NCI-H1417 treated with DMSO at 0.1 percent for 48 hours (cell line): ENCODE measurements at regions not wholly inside any gene's neighbourhood (a gene's known extent, or its start where the extent isn't known, plus 50 kb on each side); places are given as distances from the start of the nearest gene placed in this dataset.
A peak's percentile ranks its signal among the peaks of the same experiment; 100 is the strongest.
"Not testable (repeated sequence)": the region's sequence is repeated elsewhere in the genome, so short reads cannot be mapped to it uniquely, and the experiment has no call there.

Experiments used
- DNase-seq: peaks from one replicate; lab custom pipeline; 2025; lab: John Stamatoyannopoulos, UW

DNA sequence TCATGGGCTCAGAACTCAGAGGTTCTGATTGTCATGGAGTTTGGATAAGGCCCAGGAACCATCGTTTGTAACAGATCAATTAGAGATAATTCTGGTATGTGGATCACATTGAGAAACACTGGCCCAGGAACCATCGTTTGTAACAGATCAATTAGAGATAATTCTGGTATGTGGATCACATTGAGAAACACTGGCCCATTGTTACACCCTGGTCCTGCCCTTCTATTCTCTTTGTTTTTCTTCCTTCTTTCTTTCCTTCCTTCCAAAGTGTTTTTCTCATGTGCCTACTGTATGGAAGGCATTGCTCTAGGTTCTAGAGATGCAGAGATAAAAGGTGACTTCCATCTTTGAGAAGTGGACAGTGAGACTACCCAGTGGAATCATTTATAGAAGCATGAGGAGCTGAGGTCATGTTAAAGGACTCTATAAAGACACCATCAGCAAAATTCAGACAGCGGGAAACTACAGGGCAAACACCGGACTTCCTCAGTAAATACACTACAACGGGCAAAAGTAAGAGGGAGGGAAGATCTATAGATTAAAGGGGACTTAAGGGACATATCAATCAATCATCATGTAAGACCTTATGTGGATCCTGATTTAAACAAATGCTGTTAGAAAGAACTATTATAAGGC lies 153.8 kb downstream of the UNC5CL start:
- no peak for DNase-seq

DNA sequence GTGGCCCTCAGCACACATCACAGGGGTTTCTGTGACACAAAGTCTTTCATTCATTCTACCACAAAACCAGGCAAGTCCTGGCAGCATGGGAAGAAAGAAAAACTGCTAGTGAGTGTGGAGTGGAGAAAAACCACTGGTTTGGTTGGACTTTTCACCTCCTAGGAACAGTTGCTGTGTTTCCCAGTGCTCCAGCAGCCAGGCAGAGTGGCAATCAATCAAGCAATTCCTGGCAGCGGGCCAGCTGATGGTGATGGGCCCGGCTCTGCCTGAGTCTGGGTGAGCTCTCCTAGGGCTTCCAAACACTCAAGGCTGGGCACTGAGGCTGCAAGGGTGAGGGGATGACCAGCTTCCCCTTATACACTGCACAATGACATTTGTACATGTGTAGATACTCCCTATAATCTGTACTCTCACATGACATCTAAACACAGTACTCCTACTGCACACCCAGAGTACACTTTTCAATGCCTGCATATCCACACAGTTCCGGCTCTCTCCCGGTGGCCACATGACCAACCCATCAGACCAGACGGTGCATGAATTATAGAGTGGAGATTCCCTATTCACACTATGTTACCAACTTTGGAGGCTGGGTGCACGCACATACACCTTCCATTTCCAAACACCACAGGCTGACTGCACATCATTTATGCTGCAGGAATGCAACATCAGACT lies 156.6 kb downstream of the UNC5CL start:
- DNase-seq = peak; percentile 42

GRCh38 chr6:40881501-40881900 lies 157.5 kb downstream of the UNC5CL start:
- DNase-seq = no peak

DNA sequence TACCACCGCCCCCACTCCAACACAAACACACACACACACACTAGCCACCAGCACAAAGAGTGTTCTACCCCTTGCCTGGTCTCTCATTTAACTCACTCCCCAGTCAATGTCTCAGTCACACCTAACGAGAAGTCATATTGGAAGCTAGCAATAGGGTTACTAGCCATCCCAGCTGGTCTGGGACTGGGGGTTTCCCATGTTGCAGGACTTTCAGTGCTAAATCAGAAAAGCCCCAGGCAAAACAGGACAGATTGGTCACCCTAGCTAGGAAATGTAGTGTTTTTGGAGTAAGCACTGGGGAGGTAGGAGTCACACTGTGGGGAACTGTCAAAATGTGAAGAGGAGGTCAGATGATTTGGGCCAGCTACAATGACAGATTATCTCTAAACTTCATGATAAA lies 158.1 kb downstream of the UNC5CL start:
- no peak for DNase-seq

- no peak for DNase-seq
Measured at GRCh38 chr6:40879169-40879568, 159.9 kb downstream of the UNC5CL start.

- no peak for DNase-seq
Measured at GRCh38 chr6:40877362-40877761, 161.7 kb downstream of the UNC5CL start.

DNA sequence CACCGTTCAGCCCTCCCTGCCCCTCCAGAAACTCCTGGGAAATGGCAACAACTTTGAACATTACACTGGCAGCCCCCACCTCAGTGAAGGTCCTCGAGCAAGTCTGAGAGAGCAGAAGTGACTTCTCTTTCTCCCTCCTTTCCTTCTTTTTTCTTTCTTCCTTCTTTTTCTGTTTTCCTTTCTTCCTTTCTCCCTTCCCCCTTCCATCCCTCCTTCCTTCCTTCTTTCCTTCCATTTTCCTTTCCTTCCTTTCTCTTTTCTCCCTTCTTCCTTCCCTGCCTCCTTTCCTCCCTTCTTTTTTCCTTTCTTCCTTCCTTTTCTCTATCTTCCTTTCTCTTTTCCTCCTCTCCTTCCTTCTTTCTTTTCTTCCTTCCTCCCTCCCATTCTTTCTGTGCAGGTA lies 162.7 kb downstream of the UNC5CL start:
- DNase-seq = no peak

GRCh38 chr6:40874495-40874894 lies 164.5 kb downstream of the UNC5CL start:
- no peak for DNase-seq

DNA sequence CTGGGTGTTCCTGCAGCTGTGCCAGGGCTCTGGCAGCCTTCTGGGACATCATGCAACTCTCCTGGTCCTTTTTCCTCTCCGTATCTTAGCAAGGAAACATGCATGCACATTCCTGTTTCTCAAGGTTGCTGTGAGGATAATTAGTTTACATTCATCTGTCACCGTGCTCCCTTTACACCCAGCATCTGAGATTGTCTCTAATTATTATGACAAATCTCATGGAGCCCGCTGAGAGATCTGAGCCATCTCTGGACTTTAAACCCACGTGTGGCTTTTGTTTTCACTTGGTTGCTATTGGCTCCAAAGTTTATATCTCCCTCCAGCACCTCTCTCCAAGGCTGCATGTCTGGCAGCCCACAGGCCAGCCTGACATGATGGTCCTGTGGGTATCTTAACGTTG lies 167.6 kb downstream of the UNC5CL start:
- no peak for DNase-seq

DNA sequence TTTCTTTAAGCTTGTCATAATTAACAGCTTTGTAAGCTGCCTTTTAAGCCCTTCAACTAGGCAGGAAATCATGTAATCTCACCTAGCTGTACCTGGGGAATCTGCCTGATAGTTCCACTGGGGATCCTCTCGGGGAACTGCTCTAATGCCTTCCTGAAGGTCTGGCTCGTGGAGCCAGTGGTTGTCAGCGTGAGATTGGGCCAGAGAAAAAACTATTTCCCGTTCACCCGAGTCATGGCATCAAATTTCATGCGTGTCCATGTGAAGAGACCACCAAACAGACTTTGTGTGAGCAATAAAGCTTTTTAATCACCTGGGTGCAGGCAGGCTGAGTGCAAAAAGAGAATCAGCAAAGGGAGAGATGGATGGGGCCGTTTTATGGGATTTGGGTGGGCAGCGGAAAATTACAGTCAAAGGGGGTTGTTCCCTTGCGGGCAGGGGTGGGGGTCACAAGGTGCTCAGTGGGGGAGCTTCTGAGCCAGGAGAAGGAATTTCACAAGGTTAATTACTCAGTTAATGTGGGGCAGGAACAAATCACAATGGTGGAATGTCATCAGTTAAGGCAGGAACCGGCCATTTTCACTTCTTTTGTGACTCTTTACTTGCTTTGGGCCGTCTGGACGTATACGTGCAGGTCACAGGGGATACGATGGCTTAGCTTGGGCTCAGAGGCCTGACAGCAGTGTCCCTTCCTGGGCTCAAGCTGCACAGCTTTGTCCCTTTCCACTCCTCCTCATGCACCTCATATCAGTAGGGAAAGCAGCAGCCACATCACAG lies 170.7 kb downstream of the UNC5CL start:
- DNase-seq = not testable (repeated sequence)

- not testable (repeated sequence) for DNase-seq
Measured at GRCh38 chr6:40867527-40867926, 171.5 kb downstream of the UNC5CL start.

DNA sequence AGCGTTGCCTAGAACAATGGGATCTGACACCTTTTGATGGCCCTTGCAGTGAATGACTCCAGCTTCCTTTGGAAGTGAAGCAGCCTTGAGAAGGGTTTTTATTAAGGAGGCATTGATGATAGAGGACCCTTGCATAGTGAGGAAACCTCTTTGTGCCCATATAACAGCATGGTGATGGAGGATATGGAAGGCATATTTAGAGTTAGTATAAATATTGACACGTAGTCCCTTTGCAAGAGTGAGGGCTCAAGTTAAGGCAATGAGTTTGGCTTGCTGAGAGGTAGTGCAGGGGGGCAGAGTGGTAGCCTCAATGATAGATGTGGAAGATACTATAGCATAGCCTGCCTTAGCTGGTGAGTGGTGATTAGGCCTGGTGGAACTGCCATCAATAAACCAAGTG lies 173.8 kb downstream of the UNC5CL start:
- DNase-seq = not testable (repeated sequence)

GRCh38 chr6:40860443-40860842 lies 178.6 kb downstream of the UNC5CL start:
- DNase-seq = no peak

- DNase-seq = no peak
Measured at GRCh38 chr6:40856271-40856670, 182.8 kb downstream of the UNC5CL start.

DNA sequence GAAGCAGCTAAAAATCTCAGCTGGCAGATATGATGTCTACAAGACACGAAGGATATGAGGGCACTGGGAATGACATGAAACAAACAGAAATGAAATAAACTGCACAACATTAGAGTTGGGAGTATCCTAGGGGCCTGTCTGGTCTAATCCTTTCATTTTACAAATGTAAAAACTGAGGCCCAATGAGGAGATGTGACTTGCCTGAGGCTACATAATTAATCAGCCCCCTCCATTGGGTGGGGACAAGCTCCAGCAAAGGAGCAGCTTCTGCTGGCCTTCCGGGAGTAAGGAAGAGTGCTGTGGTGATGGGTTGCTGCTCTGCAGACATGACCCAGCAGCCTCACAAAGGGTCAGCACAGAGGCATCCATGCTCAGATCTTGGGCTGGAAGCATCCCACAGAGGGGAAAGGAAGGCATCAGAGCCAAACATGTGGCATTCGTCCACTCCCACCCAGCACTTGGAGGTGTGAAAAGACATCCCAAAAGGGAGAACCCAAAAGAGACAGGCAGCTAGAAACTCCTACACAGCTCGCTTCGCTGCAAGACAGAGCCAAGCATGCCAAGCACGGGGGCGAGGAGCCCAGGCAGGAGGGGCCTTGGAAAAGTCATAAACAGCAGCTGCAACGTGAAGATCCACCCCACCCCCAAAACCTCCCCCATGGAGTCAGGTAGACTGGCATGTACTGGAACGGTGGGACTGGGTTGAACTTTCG lies 183.7 kb downstream of the UNC5CL start:
- DNase-seq = no peak

GRCh38 chr6:40854592-40854991 lies 184.4 kb downstream of the UNC5CL start:
- DNase-seq = no peak

DNA sequence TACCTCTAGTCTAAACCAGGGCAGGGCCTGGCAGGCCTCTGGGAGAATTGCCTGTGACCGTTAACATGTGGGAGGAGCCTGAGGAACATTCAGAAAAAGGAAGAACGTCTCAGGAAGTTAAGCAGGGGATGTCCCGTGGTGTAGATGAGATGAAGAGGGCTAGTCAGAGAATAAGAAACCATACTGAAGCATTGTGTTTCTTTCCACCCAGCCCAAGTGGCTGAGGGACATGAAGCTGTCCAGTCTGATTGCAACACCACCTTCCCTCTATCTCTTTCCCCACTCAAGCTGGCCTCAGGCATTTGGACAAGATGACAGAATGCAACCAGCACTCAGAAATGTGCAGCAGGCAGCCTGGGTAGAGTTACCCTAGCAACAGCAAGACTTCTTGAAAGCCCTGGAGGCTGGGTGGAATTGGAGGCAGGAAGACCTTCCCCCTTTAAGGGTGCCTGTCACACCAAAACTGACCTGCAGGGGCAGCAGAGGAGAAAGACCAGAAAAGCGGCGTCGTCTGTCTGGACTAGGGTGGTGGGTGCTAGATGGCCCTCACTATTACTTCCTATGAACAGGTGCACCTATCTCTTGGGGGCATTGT lies 186.1 kb downstream of the UNC5CL start:
- no peak for DNase-seq

DNA sequence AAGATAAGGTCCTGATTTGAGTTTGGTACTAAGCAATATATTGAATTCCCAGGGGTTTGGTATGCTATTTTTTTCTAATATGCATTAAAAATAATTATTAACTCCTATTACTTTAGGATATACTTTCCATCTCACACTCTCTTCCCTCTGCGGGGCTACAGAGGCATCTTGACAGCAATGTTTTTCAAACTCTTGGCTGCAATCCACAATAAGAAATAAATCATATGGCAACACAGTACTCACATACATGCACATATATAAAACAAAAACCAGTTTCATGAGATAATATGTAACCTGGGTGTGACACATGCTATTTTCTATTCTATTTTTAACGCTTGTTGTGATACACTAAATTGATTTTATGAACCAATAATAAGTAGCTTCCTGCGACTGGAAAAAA lies 189.5 kb downstream of the UNC5CL start:
- no peak for DNase-seq

DNA sequence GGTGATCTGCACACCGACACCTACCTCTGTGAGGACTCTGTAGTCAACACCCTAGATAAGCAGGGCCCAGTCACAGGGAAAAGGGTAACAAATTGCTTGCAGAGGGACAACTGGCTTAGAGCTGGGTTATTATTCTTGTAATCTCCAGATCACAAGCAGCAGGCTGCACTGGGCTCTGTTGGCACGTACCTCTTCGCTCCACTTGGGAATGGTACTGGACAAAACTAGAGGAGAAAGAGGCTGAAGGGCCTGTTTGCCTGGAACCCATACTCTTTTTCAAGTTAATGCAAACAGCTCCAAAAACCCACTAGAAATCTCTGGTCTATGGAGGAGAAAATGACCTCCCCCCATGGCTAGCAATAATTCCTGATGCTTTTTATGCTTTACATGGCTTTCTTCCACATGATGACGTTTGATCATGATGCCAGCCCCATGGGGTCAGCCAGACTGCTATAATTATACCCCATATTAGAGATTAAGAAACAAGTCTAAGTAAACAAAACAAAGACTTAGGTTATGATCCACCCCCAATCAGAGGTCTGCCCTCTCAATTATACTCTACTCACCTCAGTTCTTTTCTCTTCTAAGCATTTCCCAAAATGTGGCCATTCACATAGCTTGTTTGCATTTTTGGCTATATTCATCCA lies 190.0 kb downstream of the UNC5CL start:
- DNase-seq = no peak

DNA sequence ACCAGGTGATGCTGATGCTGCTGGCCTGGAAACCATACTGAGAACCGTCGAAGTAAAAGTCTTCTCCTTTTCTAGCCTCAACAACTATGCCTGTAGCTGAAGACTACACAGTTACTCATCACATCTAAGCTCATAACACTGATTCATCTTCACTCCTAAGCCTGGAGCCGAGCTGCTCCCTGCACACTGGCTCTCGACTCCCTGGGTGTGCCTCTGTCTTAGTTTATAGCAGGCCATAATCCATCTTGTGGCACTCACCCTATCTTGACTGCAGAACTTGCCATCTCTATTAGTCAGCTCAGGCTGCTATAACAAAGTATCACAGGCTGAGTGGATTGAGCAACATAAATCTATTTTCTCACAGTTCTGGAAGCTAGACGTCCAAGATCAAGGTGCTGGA lies 191.0 kb downstream of the UNC5CL start:
- DNase-seq = no peak

DNA sequence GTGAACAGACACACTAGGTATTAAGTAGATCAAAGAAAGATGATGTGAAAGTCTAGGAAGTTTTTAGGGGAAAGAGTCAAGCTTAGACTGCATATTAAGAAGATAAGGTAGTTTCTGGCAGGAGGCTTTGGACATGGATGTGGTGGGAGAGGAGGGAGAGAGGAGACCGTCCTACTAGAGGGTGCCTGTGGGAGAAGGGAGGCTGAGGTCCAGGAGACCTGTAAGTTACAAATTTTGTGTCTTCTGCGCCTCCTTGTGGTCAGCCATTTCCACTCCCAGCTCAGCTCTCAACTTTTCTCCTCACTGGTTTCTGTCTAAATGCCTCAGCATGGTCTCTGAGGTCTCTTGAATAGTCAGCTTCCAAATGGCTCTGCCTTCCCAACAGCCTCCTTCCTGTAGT lies 193.5 kb downstream of the UNC5CL start:
- DNase-seq = no peak

- DNase-seq = no peak
Measured at GRCh38 chr6:40844246-40844645, 194.8 kb downstream of the UNC5CL start.
